ENCODE measurements at regions not wholly inside any gene's neighbourhood (a gene's known extent, or its start where the extent isn't known, plus 50 kb on each side); places are given as distances from the start of the nearest gene placed in this dataset.

DNA sequence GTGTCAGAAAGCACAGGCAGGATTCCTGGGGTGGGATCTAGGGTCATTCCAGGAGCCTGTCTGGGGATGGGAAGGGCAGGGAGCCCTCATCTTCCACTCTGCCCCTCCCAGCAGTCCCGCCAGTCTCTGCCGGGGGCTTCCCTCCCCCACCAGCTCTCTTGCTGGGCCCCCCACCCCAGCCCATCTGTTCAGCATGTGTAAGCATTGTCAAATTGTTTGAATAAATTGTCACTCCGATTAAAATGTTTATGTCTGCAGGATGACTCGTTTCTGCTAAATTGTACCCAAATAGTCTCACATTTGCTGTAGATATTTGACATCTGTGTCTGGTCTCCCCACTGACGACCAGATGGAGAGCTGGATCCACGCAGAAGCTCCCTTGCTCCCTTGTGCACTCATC, 257.6 kb downstream of the ANKRD60 start:
- no peaks in the 10 kb centered on the region for H3K36me3 ChIP-seq (ENCODE audit: control insufficient read depth in 2 of 2, insufficient read depth in 2 of 2, low read length in 1 of 2)
- no peaks in the 10 kb centered on the region for H4K20me1 ChIP-seq (ENCODE audit: control insufficient read depth, insufficient read depth)
- no peaks in the 10 kb centered on the region for H3K79me2 ChIP-seq (ENCODE audit: control insufficient read depth, insufficient read depth, low read length)
- H3K4me1 ChIP-seq (ENCODE audit: control insufficient read depth, insufficient read depth, low read length) = no peaks in the 10 kb centered on the region
- no peak for ATAC-seq
- intact Hi-C loops (cut with micrococcal nuclease; ENCODE audit: unreplicated experiment) (no loop called here), in situ Hi-C loops (cut with MboI) (no loop called here)
- H2AFZ ChIP-seq (ENCODE audit: control insufficient read depth, low read depth, low read length) = no peak overlapping the region
- H3K4me3 ChIP-seq = no peak overlapping the region
- BruUV-seq (replicated peaks) = no TSS peak
- ChIA-PET SMC1A (ENCODE audit: uncharacterized antibody, unreplicated experiment) (no interaction called here), POLR2A (no interaction called here), RAD21 (ENCODE audit: unreplicated experiment) (no interaction called here), CTCF (no interaction called here)
- no peak overlapping the region for H3K4me2 ChIP-seq (ENCODE audit: control insufficient read depth, insufficient read depth)
- 7% methylated on average over 6 of the region's 6 CpGs for WGBS (ENCODE audit: insufficient coverage, insufficient replicate concordance, low lambda C conversion rate, missing lambda C conversion rate)
- no peak for FAIRE-seq
- no peaks in the 10 kb centered on the region for H3K9me3 ChIP-seq (replicated peaks; ENCODE audit: control insufficient read depth, insufficient read depth, low read length)
- H3K27me3 ChIP-seq (replicated peaks in 1 of 2; ENCODE audit: control insufficient read depth in 2 of 2, insufficient read depth in 2 of 2, low read length in 1 of 2) = no peaks in the 10 kb centered on the region; a peak in 1 of 4 replicates
- H3K27ac ChIP-seq (ENCODE audit: control insufficient read depth, insufficient read depth) = no peak overlapping the region
- no peak overlapping the region for H3K9ac ChIP-seq (ENCODE audit: control insufficient read depth, insufficient read depth, low read length)
- no peak for DNase-seq (ENCODE audit: low read depth, low spot score)
- TF ChIP-seq, protein P1, sequence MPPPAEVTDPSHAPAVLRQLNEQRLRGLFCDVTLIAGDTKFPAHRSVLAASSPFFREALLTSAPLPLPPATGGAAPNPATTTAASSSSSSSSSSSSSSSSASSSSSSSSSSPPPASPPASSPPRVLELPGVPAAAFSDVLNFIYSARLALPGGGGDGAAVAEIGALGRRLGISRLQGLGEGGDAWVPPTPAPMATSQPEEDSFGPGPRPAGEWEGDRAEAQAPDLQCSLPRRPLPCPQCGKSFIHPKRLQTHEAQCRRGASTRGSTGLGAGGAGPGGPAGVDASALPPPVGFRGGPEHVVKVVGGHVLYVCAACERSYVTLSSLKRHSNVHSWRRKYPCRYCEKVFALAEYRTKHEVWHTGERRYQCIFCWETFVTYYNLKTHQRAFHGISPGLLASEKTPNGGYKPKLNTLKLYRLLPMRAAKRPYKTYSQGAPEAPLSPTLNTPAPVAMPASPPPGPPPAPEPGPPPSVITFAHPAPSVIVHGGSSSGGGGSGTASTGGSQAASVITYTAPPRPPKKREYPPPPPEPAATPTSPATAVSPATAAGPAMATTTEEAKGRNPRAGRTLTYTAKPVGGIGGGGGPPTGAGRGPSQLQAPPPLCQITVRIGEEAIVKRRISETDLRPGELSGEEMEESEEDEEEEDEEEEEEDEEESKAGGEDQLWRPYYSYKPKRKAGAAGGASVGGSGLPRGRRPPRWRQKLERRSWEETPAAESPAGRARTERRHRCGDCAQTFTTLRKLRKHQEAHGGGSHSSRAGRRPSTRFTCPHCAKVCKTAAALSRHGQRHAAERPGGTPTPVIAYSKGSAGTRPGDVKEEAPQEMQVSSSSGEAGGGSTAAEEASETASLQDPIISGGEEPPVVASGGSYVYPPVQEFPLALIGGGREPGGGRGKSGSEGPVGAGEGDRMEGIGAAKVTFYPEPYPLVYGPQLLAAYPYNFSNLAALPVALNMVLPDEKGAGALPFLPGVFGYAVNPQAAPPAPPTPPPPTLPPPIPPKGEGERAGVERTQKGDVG (CRISPR knock-in tag; IDR thresholded peaks at IDR 0.05) = no peak
- TF ChIP-seq, protein P2, sequence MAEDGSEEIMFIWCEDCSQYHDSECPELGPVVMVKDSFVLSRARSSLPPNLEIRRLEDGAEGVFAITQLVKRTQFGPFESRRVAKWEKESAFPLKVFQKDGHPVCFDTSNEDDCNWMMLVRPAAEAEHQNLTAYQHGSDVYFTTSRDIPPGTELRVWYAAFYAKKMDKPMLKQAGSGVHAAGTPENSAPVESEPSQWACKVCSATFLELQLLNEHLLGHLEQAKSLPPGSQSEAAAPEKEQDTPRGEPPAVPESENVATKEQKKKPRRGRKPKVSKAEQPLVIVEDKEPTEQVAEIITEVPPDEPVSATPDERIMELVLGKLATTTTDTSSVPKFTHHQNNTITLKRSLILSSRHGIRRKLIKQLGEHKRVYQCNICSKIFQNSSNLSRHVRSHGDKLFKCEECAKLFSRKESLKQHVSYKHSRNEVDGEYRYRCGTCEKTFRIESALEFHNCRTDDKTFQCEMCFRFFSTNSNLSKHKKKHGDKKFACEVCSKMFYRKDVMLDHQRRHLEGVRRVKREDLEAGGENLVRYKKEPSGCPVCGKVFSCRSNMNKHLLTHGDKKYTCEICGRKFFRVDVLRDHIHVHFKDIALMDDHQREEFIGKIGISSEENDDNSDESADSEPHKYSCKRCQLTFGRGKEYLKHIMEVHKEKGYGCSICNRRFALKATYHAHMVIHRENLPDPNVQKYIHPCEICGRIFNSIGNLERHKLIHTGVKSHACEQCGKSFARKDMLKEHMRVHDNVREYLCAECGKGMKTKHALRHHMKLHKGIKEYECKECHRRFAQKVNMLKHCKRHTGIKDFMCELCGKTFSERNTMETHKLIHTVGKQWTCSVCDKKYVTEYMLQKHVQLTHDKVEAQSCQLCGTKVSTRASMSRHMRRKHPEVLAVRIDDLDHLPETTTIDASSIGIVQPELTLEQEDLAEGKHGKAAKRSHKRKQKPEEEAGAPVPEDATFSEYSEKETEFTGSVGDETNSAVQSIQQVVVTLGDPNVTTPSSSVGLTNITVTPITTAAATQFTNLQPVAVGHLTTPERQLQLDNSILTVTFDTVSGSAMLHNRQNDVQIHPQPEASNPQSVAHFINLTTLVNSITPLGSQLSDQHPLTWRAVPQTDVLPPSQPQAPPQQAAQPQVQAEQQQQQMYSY (CRISPR knock-in tag; IDR thresholded peaks at IDR 0.05) = no peak
- TF ChIP-seq, protein P3, sequence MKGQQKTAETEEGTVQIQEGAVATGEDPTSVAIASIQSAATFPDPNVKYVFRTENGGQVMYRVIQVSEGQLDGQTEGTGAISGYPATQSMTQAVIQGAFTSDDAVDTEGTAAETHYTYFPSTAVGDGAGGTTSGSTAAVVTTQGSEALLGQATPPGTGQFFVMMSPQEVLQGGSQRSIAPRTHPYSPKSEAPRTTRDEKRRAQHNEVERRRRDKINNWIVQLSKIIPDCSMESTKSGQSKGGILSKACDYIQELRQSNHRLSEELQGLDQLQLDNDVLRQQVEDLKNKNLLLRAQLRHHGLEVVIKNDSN (IDR thresholded peaks at IDR 0.05; ENCODE audit: borderline replicate concordance, extremely low read length, insufficient read depth, low read depth, low read length) = no peak
- TF ChIP-seq SMC3 (IDR thresholded peaks at IDR 0.05; ENCODE audit: borderline replicate concordance, low read length) (no peak), NFYA (IDR thresholded peaks at IDR 0.05; ENCODE audit: borderline replicate concordance, low read depth, low read length) (no peak), GATAD2B (conservative IDR thresholded peaks at IDR 0.05; ENCODE audit: low read depth) (no peak), SPI1 (IDR thresholded peaks at IDR 0.05; ENCODE audit: borderline replicate concordance, insufficient read depth, low read depth, low read length) (no peak), ZNF622 (IDR thresholded peaks at IDR 0.05) (no peak), GABPA (IDR thresholded peaks at IDR 0.05; ENCODE audit: low read depth) (no peak), ZNF217 (IDR thresholded peaks at IDR 0.05) (no peak), STAT1 (conservative IDR thresholded peaks at IDR 0.05) (no peak), POLR2AphosphoS5 (IDR thresholded peaks at IDR 0.05; ENCODE audit: low read length) (no peak), ZNF274 (IDR thresholded peaks at IDR 0.05; ENCODE audit: insufficient read depth, insufficient read length) (no peak), RFX5 (IDR thresholded peaks at IDR 0.05; ENCODE audit: low read depth, low read length) (no peak)
- TF ChIP-seq, protein P4, sequence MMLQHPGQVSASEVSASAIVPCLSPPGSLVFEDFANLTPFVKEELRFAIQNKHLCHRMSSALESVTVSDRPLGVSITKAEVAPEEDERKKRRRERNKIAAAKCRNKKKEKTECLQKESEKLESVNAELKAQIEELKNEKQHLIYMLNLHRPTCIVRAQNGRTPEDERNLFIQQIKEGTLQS (IDR thresholded peaks at IDR 0.05; ENCODE audit: borderline replicate concordance, extremely low read depth, low read depth, low read length) = no peak

All from GM12878 (cell line).